HEK293T (cell line): ENCODE measurements at regions not wholly inside any gene's neighbourhood (a gene's known extent, or its start where the extent isn't known, plus 50 kb on each side); places are given as distances from the start of the nearest gene placed in this dataset.

Experiments used
- CTCF ChIA-PET: fragments of 350-600 bp; formaldehyde crosslinking; extraction: SDS; loops from one replicate; lab custom pipeline; 2021; ENCODE audit warnings: antibody characterized with exemption, inconsistent platforms; lab: Yijun Ruan, JAX
- POLR2A ChIA-PET: fragments of 350-600 bp; formaldehyde crosslinking; extraction: SDS; loops from one replicate; lab custom pipeline; 2020; ENCODE audit warnings: antibody characterized with exemption, inconsistent platforms; lab: Yijun Ruan, JAX
- DNase-seq: peaks from one replicate; pipeline ENCODE4 v3.0.0; 2012; ENCODE audit warnings: mixed read lengths; ENCODE audit errors: extremely low spot score
- ARNT ChIP-seq: fragments of 450-650 bp; IDR thresholded peaks from 2 replicates; pipeline ENCODE4 v1.6.1; 2017; ENCODE audit warnings: mild to moderate bottlenecking
- BHLHE40 ChIP-seq: fragments of 450-650 bp; IDR thresholded peaks from 2 replicates; pipeline ENCODE4 v1.6.1; 2016; ENCODE audit warnings: mild to moderate bottlenecking, moderate library complexity, borderline replicate concordance
- CTBP1 ChIP-seq: fragments of 450-650 bp; IDR thresholded peaks from 2 replicates; pipeline ENCODE4 v1.6.1; 2016; ENCODE audit warnings: borderline replicate concordance
- ELF4 ChIP-seq: fragments of 450-650 bp; IDR thresholded peaks from 2 replicates; pipeline ENCODE4 v1.6.1; 2017; ENCODE audit warnings: antibody characterized with exemption
- FOXA1 ChIP-seq: fragments of 450-650 bp; IDR thresholded peaks from 2 replicates; pipeline ENCODE4 v1.6.1; 2016; ENCODE audit warnings: mild to moderate bottlenecking
- FOXK2 ChIP-seq: fragments of 450-650 bp; IDR thresholded peaks from 2 replicates; pipeline ENCODE4 v1.6.1; 2016; ENCODE audit warnings: mild to moderate bottlenecking
- FOXM1 ChIP-seq: fragments of 450-650 bp; IDR thresholded peaks from 2 replicates; pipeline ENCODE4 v1.6.1; 2017; ENCODE audit warnings: mild to moderate bottlenecking, borderline replicate concordance
- HDGF ChIP-seq: fragments of 450-650 bp; IDR thresholded peaks from 2 replicates; pipeline ENCODE4 v1.6.1; 2017; ENCODE audit warnings: antibody characterized with exemption, borderline replicate concordance
- L3MBTL2 ChIP-seq: fragments of 450-650 bp; conservative IDR thresholded peaks from 2 replicates; pipeline ENCODE4 v1.6.1; 2016; ENCODE audit warnings: mild to moderate bottlenecking
- LEF1 ChIP-seq: fragments of 450-650 bp; IDR thresholded peaks from 2 replicates; pipeline ENCODE4 v1.6.1; 2017; ENCODE audit warnings: mild to moderate bottlenecking, borderline replicate concordance
- NFRKB ChIP-seq: fragments of 450-650 bp; IDR thresholded peaks from 2 replicates; pipeline ENCODE4 v1.6.1; 2016; ENCODE audit warnings: mild to moderate bottlenecking, moderate library complexity
- PKNOX1 ChIP-seq: fragments of 450-650 bp; IDR thresholded peaks from 2 replicates; pipeline ENCODE4 v1.6.1; 2016
- SP1 ChIP-seq: fragments of 450-650 bp; IDR thresholded peaks from 2 replicates; pipeline ENCODE4 v1.6.1; 2017
- SUZ12 ChIP-seq: fragments of 450-650 bp; IDR thresholded peaks from 2 replicates; pipeline ENCODE4 v1.6.1; 2016; ENCODE audit warnings: mild to moderate bottlenecking
- TARDBP ChIP-seq: fragments of 450-650 bp; IDR thresholded peaks from 2 replicates; pipeline ENCODE4 v1.6.1; 2016
- ZNF384 ChIP-seq: fragments of 450-650 bp; IDR thresholded peaks from 2 replicates; pipeline ENCODE4 v1.6.1; 2016

- POLR2A ChIA-PET = no interaction called here
- CTCF ChIA-PET = interaction anchor here (0.8 kb wide), 1 partner anchor 18 kb away, joined by 3 read pairs; no protein-coding TSS in a partner anchor
- no peak for TF ChIP-seq SUZ12
- TF ChIP-seq CTBP1 = no peak
- no peak for TF ChIP-seq PKNOX1
- no peak for TF ChIP-seq L3MBTL2
- TF ChIP-seq SP1 = no peak
- no peak for TF ChIP-seq BHLHE40
- DNase-seq = no peak
Observed at GRCh38 chr15:101124731-101125451, 127.0 kb downstream of the CHSY1 start.

GRCh38 chr15:101123222-101123910 lies 128.5 kb downstream of the CHSY1 start:
- DNase-seq = no peak
- TF ChIP-seq FOXM1 (no peak), ELF4 (no peak), ARNT (no peak), ZNF384 (no peak), SP1 (no peak), CTBP1 (no peak), SUZ12 (no peak), L3MBTL2 (no peak), BHLHE40 (no peak), TARDBP (no peak), PKNOX1 (no peak), FOXK2 (no peak), FOXA1 (no peak), NFRKB (no peak)
- ChIA-PET POLR2A (interaction anchor here (1.0 kb wide), 1 partner anchor 135 kb away, joined by 3 read pairs; no protein-coding TSS in a partner anchor), CTCF (no interaction called here)

- DNase-seq = no peak
- ChIA-PET POLR2A (no interaction called here), CTCF (no interaction called here)
- TF ChIP-seq PKNOX1 (no peak), TARDBP (no peak), SUZ12 (no peak), LEF1 (no peak), NFRKB (no peak), FOXA1 (no peak), ELF4 (no peak), L3MBTL2 (no peak), FOXM1 (no peak), BHLHE40 (no peak), ZNF384 (no peak), SP1 (no peak), CTBP1 (no peak), HDGF (no peak), ARNT (no peak), FOXK2 (no peak)
Observed at GRCh38 chr15:101122806-101123205, 129.0 kb downstream of the CHSY1 start.

GRCh38 chr15:101122266-101122665 lies 129.6 kb downstream of the CHSY1 start:
- TF ChIP-seq ZNF384 = no peak
- no peak for TF ChIP-seq PKNOX1
- no peak for TF ChIP-seq BHLHE40
- TF ChIP-seq CTBP1 = no peak
- no peak for TF ChIP-seq FOXK2
- TF ChIP-seq L3MBTL2 = no peak
- POLR2A ChIA-PET = interaction anchor here (1.2 kb wide), 1 partner anchor 11 kb away, joined by 5 read pairs; no protein-coding TSS in a partner anchor
- DNase-seq = no peak
- CTCF ChIA-PET = interaction anchor here (0.6 to 1.3 kb wide), 2 partner anchors 11 to 31 kb away, joined by 3 to 4 read pairs; no protein-coding TSS in a partner anchor

GRCh38 chr15:101121511-101122090 lies 130.2 kb downstream of the CHSY1 start:
- TF ChIP-seq ELF4 = no peak
- TF ChIP-seq L3MBTL2 = peak; percentile 26; the same call in 1 of the 2 replicates
- TF ChIP-seq FOXA1 = no peak
- ChIA-PET POLR2A (interaction anchor here (1.2 kb wide), 1 partner anchor 11 kb away, joined by 5 read pairs; no protein-coding TSS in a partner anchor), CTCF (interaction anchor here (0.6 to 1.3 kb wide), 3 partner anchors 11 to 137 kb away, joined by 3 to 4 read pairs (median 4); no protein-coding TSS in a partner anchor)
- peak; percentile 49 for DNase-seq
